Heart left ventricle (tissue), 13 donors: ENCODE measurements at regions not wholly inside any gene's neighbourhood (a gene's known extent, or its start where the extent isn't known, plus 50 kb on each side); places are given as distances from the start of the nearest gene placed in this dataset.

Source experiments
- POLR2A ChIP-seq, 2 donors: fragments of 450-650 bp; IDR thresholded peaks; one replicate each; pipeline ENCODE4 v1.6.1; 2017; ENCODE audit warnings: antibody characterized with exemption in 2 of 2, mild to moderate bottlenecking in 2 of 2, moderate library complexity in 2 of 2
- TF ChIP-seq, protein P1 (sequence below), 12 donors: fragments of 200-600 bp; sonication (generic) in 4 of 12; IDR thresholded peaks; one replicate each; pipeline versions ENCODE4 v1.5.0 to v1.8.0; 2018 to 2022; ENCODE audit warnings: antibody characterized with exemption in 12 of 12, mild to moderate bottlenecking in 5 of 12
- donor health status: ischemic (EF 13 %, LVEDD 7.1; RV severe dilation, severe dysfunction).
- donor health status: DM: no; HTN: yes; CAD: no.
- donor health status: DM: no; HTN: no; CAD: no.
- donor health status: ischemic (EF 25% LVEDD 6.9; RV normal size, moderate dysfunction).
- donor health status: ischemic (EF 25% LVEDD 5.7; RV mildly dilated, moderate dysfunction).
- donor health status: ischemic (EF 35%, LVEDD 5.7; RV mildly dilated, moderate dysfunction).
- donor health status: nonischemic (EF 11% LVEDD 7.7; RV severe dilation, severe dysfunction).
- donor health status: DM: yes; HTN: yes; CAD: no.
- donor health status: PGD.
- donor health status: ischemic (EF 29% LVEDD 5.4; RV normal size, mild dysfunction).
- donor health status: nonischemic (EF 23%, LVEDD 6.1; RV moderate dilation, normal function).

DNA sequence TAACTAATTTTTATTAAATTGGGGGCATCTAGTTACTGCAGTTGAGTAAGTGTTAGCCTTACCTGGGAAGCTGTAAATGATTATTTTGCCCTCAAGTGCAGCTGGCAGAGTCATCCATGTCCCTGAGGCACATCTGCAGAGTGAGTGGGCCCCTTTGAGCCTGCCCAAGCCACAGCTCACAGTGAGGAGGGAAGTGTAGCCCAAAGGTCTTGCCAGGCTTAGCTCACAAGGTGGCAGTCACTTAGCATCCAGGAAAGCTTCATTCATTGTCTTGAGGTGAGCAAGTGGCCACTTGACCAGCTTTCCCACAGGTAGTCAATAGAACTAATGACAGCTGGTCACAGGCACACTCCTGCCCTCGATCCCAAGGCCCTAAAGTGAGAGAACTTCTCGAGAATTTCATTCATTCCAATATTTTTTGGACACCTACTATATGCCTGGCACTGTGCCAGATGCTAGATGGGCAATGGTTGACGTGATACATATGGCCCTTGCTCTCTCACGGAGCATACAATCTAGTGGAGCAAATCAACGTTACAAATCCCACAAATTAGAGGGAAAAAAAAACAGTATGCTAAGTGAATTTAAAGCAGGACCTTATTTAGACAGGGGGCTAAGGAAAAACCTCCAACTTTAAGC is 163.3 kb upstream of the IL12A start:
- TF ChIP-seq POLR2A (IDR thresholded peaks at IDR 0.05): no peak
- TF ChIP-seq, protein P1, sequence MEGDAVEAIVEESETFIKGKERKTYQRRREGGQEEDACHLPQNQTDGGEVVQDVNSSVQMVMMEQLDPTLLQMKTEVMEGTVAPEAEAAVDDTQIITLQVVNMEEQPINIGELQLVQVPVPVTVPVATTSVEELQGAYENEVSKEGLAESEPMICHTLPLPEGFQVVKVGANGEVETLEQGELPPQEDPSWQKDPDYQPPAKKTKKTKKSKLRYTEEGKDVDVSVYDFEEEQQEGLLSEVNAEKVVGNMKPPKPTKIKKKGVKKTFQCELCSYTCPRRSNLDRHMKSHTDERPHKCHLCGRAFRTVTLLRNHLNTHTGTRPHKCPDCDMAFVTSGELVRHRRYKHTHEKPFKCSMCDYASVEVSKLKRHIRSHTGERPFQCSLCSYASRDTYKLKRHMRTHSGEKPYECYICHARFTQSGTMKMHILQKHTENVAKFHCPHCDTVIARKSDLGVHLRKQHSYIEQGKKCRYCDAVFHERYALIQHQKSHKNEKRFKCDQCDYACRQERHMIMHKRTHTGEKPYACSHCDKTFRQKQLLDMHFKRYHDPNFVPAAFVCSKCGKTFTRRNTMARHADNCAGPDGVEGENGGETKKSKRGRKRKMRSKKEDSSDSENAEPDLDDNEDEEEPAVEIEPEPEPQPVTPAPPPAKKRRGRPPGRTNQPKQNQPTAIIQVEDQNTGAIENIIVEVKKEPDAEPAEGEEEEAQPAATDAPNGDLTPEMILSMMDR (IDR thresholded peaks at IDR 0.05): no peak
